H9 (cell line): ENCODE measurements at regions not wholly inside any gene's neighbourhood (a gene's known extent, or its start where the extent isn't known, plus 50 kb on each side); places are given as distances from the start of the nearest gene placed in this dataset.

Experiments
- DNase-seq: peaks from one replicate; pipeline ENCODE4 v3.0.0-alpha.2; 2017
- H2AFZ ChIP-seq: one replicate; pipeline ENCODE4 v1.6.1; 2013; ENCODE audit warnings: mild to moderate bottlenecking, low read length, control low read depth, moderate library complexity
- H2AK5ac ChIP-seq: 2 replicates; pipeline ENCODE4 v1.6.1; 2013; ENCODE audit warnings: low read length, control low read depth, mixed read lengths; ENCODE audit not compliant: insufficient read length
- H2BK120ac ChIP-seq: one replicate; pipeline ENCODE4 v1.6.1; 2013; ENCODE audit warnings: low read depth, mild to moderate bottlenecking, low read length, control low read depth, inconsistent platforms; ENCODE audit not compliant: poor library complexity, severe bottlenecking
- H2BK12ac ChIP-seq: 2 replicates; pipeline ENCODE4 v1.6.1; 2013; ENCODE audit warnings: low read length, control low read depth, mixed read lengths, low read depth; ENCODE audit not compliant: insufficient read length
- H2BK15ac ChIP-seq: 2 replicates; pipeline ENCODE4 v1.6.1; 2013; ENCODE audit warnings: low read depth, low read length, control low read depth
- H2BK20ac ChIP-seq: one replicate; pipeline ENCODE4 v1.6.1; 2013; ENCODE audit warnings: low read depth, mild to moderate bottlenecking, low read length, control low read depth, inconsistent platforms; ENCODE audit not compliant: poor library complexity, severe bottlenecking
- H2BK5ac ChIP-seq: 2 replicates; pipeline ENCODE4 v1.6.1; 2013; ENCODE audit warnings: low read length, control low read depth, mixed read lengths; ENCODE audit not compliant: insufficient read length
- H3K14ac ChIP-seq: 2 replicates; pipeline ENCODE4 v1.6.1; 2013; ENCODE audit warnings: low read length, control low read depth; ENCODE audit not compliant: insufficient read depth
- H3K18ac ChIP-seq: 2 replicates; pipeline ENCODE4 v1.6.1; 2013; ENCODE audit warnings: low read depth, mild to moderate bottlenecking, mixed read lengths, low read length, control low read depth; ENCODE audit not compliant: insufficient read length
- H3K23ac ChIP-seq: 2 replicates; pipeline ENCODE4 v1.6.1; 2013; ENCODE audit warnings: low read length, control low read depth, mixed read lengths, low read depth; ENCODE audit not compliant: insufficient read length
- H3K23me2 ChIP-seq: 2 replicates; pipeline ENCODE4 v1.6.1; 2013; ENCODE audit warnings: low read depth, mild to moderate bottlenecking, mixed read lengths, low read length, control low read depth; ENCODE audit not compliant: insufficient read length, poor library complexity, severe bottlenecking
- H3K27ac ChIP-seq: 2 replicates; pipeline ENCODE4 v1.5.1; 2013; ENCODE audit warnings: low read length, control low read depth, mixed read lengths, low read depth; ENCODE audit not compliant: insufficient read length
- H3K27me3 ChIP-seq: 2 replicates; pipeline ENCODE4 v1.6.1; 2013; ENCODE audit warnings: low read length, control low read depth, inconsistent platforms; ENCODE audit not compliant: insufficient read depth
- H3K4ac ChIP-seq: 2 replicates; pipeline ENCODE4 v1.6.1; 2013; ENCODE audit warnings: low read depth, mild to moderate bottlenecking, control low read depth, inconsistent platforms, low read length, moderate library complexity
- H3K4me1 ChIP-seq: 2 replicates; pipeline ENCODE4 v1.6.1; 2013; ENCODE audit warnings: low read length, control low read depth, inconsistent platforms; ENCODE audit not compliant: insufficient read depth
- H3K4me2 ChIP-seq: 2 replicates; pipeline ENCODE4 v1.6.1; 2013; ENCODE audit warnings: low read length, control low read depth, mixed read lengths; ENCODE audit not compliant: insufficient read length, insufficient read depth
- H3K56ac ChIP-seq: 2 replicates; pipeline ENCODE4 v1.6.1; 2013; ENCODE audit warnings: low read depth, mild to moderate bottlenecking, mixed read lengths, low read length, control low read depth; ENCODE audit not compliant: insufficient read length
- H3K79me1 ChIP-seq: 2 replicates; pipeline ENCODE4 v1.6.1; 2013; ENCODE audit warnings: low read depth, mild to moderate bottlenecking, moderate library complexity, low read length, control low read depth, inconsistent platforms; ENCODE audit not compliant: insufficient read depth, poor library complexity, severe bottlenecking
- H3K79me2 ChIP-seq: 2 replicates; pipeline ENCODE4 v1.6.1; 2013; ENCODE audit warnings: low read length, control low read depth, inconsistent platforms; ENCODE audit not compliant: insufficient read depth
- H3K9ac ChIP-seq: 2 replicates; pipeline ENCODE4 v1.6.1; 2013; ENCODE audit warnings: low read length, control low read depth, mixed read lengths; ENCODE audit not compliant: insufficient read length; ENCODE audit errors: extremely low read depth
- H3K9me3 ChIP-seq: one replicate; pipeline ENCODE4 v1.6.1; 2013; ENCODE audit warnings: low read depth, low read length, inconsistent platforms; ENCODE audit not compliant: control insufficient read depth
- H3T11ph ChIP-seq: one replicate; pipeline ENCODE4 v1.6.1; 2013; ENCODE audit warnings: mild to moderate bottlenecking, low read length, control low read depth, inconsistent platforms
- H4K20me1 ChIP-seq: one replicate; pipeline ENCODE4 v1.6.1; 2013; ENCODE audit not compliant: control insufficient read depth, insufficient read length, insufficient read depth
- H4K5ac ChIP-seq: 2 replicates; pipeline ENCODE4 v1.6.1; 2013; ENCODE audit warnings: low read depth, mild to moderate bottlenecking, mixed read lengths, low read length, control low read depth; ENCODE audit not compliant: insufficient read length
- H4K8ac ChIP-seq: replicated peaks from 2 replicates; pipeline ENCODE4 v1.6.1; 2013; ENCODE audit warnings: low read length, control low read depth, mixed read lengths, low read depth; ENCODE audit not compliant: insufficient read length
- H4K91ac ChIP-seq: 2 replicates; pipeline ENCODE4 v1.6.1; 2013; ENCODE audit warnings: low read depth, mild to moderate bottlenecking, moderate library complexity, mixed read lengths, low read length, control low read depth; ENCODE audit not compliant: insufficient read length
- H3K27ac Mint-ChIP-seq, 3 experiments: 2 replicates in 2 of 3; 3 replicates in 1 of 3; pipeline ENCODE4 v1.8.0; 2020 to 2021; ENCODE audit warnings: mixed read lengths in 3 of 3, mild to moderate bottlenecking in 1 of 3, moderate library complexity in 1 of 3
- H3K27me3 Mint-ChIP-seq: 2 replicates; pipeline ENCODE4 v1.8.0; 2021; ENCODE audit warnings: low read depth, mild to moderate bottlenecking, moderate library complexity, mixed read lengths
- H3K36me3 Mint-ChIP-seq, 3 experiments: 2 replicates in 2 of 3; 3 replicates in 1 of 3; pipeline ENCODE4 v1.8.0; 2020 to 2021; ENCODE audit warnings: low read depth in 3 of 3, mixed read lengths in 3 of 3; ENCODE audit not compliant: insufficient read depth in 1 of 3
- H3K4me1 Mint-ChIP-seq, 2 experiments: 2 replicates each; pipeline ENCODE4 v1.8.0; 2020; ENCODE audit warnings: mixed read lengths in 2 of 2
- H3K4me3 Mint-ChIP-seq, 2 experiments: 2 replicates in 1 of 2; 3 replicates in 1 of 2; pipeline ENCODE4 v1.8.0; 2020 to 2021; ENCODE audit warnings: mild to moderate bottlenecking in 2 of 2, mixed read lengths in 2 of 2, moderate library complexity in 1 of 2
- H3K9me3 Mint-ChIP-seq, 2 experiments: 2 replicates in 1 of 2; 3 replicates in 1 of 2; pipeline ENCODE4 v1.8.0; 2020; ENCODE audit warnings: mild to moderate bottlenecking in 2 of 2, mixed read lengths in 2 of 2, moderate library complexity in 1 of 2
- CTCF ChIP-seq: fragments of 200-600 bp; sonication (generic); conservative IDR thresholded peaks from 3 replicates; pipeline ENCODE4 v1.8.0; 2021; ENCODE audit warnings: antibody characterized with exemption, mild to moderate bottlenecking
- WGBS: extraction: QIAGEN DNeasy Blood & Tissue Kit; methylation state at CpG from one replicate; pipeline ENCODE4 v1.1.7; 2013; ENCODE audit warnings: missing lambda C conversion rate, low lambda C conversion rate, mixed read lengths; ENCODE audit not compliant: insufficient read length; ENCODE audit errors: extremely low coverage; 5-methylcytosine and 5-hydroxymethylcytosine counted together

DNA sequence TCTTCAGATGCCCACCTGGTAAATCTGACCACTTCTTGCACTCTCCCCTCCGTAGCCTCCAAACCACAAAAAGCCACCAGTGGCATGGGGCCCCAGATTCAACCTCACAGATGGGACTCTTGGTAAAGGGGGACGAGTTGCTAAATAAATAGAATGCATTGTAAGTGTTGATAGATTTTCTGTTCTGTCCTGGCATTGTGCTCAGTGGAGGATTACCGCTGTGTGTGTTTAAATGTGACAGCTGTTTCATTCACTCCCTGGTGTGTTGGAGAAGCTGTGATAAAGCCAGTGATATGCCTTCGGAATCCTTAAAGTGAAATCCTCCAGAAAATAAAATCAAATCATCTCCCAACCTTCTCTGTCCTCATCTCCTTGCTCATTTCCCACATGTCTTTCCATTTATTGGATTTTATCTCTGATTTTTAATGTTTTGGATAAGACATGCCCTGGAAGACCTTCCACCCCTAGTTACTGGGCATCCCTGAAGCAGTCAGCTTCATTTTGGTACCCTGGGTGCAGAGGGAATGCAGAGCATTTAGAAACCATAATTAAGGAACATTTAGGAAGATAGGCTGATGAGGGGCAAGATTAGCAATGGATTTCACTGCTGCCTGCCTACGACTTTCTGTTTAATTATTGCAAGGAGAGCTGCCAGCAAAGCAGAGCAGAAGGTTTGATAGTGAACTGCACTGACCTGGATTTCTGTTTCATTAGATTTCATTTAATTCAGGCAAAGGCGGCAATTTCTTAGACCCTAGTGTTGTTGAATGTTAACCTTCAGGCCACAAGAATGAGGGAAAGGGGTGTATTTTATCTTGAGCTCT is 460.9 kb upstream of the KIRREL3 start:
- Histone ChIP-seq H3K27me3 (no peaks in the 10 kb centered on the region), H3K56ac (no peak overlapping the region), H3K14ac (no peak overlapping the region), H3K79me1 (no peaks in the 10 kb centered on the region), H3K23ac (no peak overlapping the region), H3K79me2 (no peaks in the 10 kb centered on the region), H2BK12ac (no peak overlapping the region), H2BK15ac (no peak overlapping the region), H3K4me2 (no peak overlapping the region), H3K4ac (no peak overlapping the region), H3K27ac (no peak overlapping the region), H3K18ac (no peak overlapping the region), H2AFZ (no peak overlapping the region), H4K91ac (no peak overlapping the region), H2BK5ac (no peak overlapping the region), H2AK5ac (no peak overlapping the region), H2BK20ac (no peak overlapping the region), H3K9me3 (no peaks in the 10 kb centered on the region), H3K4me1 (no peaks in the 10 kb centered on the region; the same call in 1 of the 2 replicates), H3T11ph (no peak overlapping the region), H4K5ac (no peak overlapping the region), H3K9ac (no peak overlapping the region), H4K20me1 (no peaks in the 10 kb centered on the region), H3K23me2 (no peaks in the 10 kb centered on the region), H4K8ac (no peak overlapping the region), H2BK120ac (no peak overlapping the region)
- DNase-seq, result no peak
- Mint-ChIP-seq H3K36me3 (no peaks in the 10 kb centered on the region), H3K4me3 (no peak overlapping the region), H3K27ac (no peak overlapping the region), H3K4me1 (peaks cover 29 to 38% of the 10 kb centered on the region in 2 experiments), H3K27me3 (no peaks in the 10 kb centered on the region), H3K9me3 (no peaks in the 10 kb centered on the region; a peak in 1 of 5 replicates)
- no peak for TF ChIP-seq CTCF
- no CpG with 5 or more reads among the region's 6 CpGs for WGBS
